Liver (tissue), 3 donors: ENCODE measurements at regions not wholly inside any gene's neighbourhood (a gene's known extent, or its start where the extent isn't known, plus 50 kb on each side); places are given as distances from the start of the nearest gene placed in this dataset.

Source experiments
- ATF3 ChIP-seq: IDR thresholded peaks from 2 replicates; pipeline ENCODE4 v1.6.1; 2016; ENCODE audit warnings: antibody characterized with exemption
- EGR1 ChIP-seq, 2 donors: IDR thresholded peaks; 2 replicates each; pipeline ENCODE4 v1.6.1; 2016 to 2018; ENCODE audit warnings: antibody characterized with exemption in 2 of 2, low read depth in 2 of 2
- GABPA ChIP-seq, 2 donors: IDR thresholded peaks in 1 of 2; conservative IDR thresholded peaks in 1 of 2; 2 replicates each; pipeline ENCODE4 v1.6.1; 2016; ENCODE audit warnings: antibody characterized with exemption in 2 of 2, mild to moderate bottlenecking in 1 of 2, moderate library complexity in 1 of 2
- HNF4G ChIP-seq: IDR thresholded peaks from 2 replicates; pipeline ENCODE4 v1.6.1; 2016; ENCODE audit warnings: antibody characterized with exemption
- MAX ChIP-seq: IDR thresholded peaks from 2 replicates; pipeline ENCODE4 v1.6.1; 2016; ENCODE audit warnings: antibody characterized with exemption
- RAD21 ChIP-seq, 2 donors: IDR thresholded peaks; 2 replicates each; pipeline ENCODE4 v1.6.1; 2016; ENCODE audit warnings: antibody characterized with exemption in 2 of 2, mild to moderate bottlenecking in 2 of 2
- RXRA ChIP-seq, 2 donors: IDR thresholded peaks; 2 replicates each; pipeline ENCODE4 v1.6.1; 2017 to 2018; ENCODE audit warnings: antibody characterized with exemption in 2 of 2, mild to moderate bottlenecking in 1 of 2
- SP1 ChIP-seq: IDR thresholded peaks from 2 replicates; pipeline ENCODE4 v1.6.1; 2018; ENCODE audit warnings: antibody characterized with exemption, mild to moderate bottlenecking
- TAF1 ChIP-seq: conservative IDR thresholded peaks from 2 replicates; pipeline ENCODE4 v1.6.1; 2016; ENCODE audit warnings: antibody characterized with exemption, mild to moderate bottlenecking
- YY1 ChIP-seq: IDR thresholded peaks from 2 replicates; pipeline ENCODE4 v1.6.1; 2016; ENCODE audit warnings: antibody characterized with exemption, mild to moderate bottlenecking
- TF ChIP-seq, protein P1 (sequence below): fragments of 150-350 bp; IDR thresholded peaks from 2 replicates; pipeline ENCODE4 v1.5.1; 2017; ENCODE audit warnings: improper control_type of control experiment, low read depth, low read length; ENCODE audit not compliant: missing input control
- TF ChIP-seq, protein P2 (sequence below): IDR thresholded peaks from 2 replicates; pipeline ENCODE4 v1.6.1; 2016; ENCODE audit warnings: antibody characterized with exemption, mild to moderate bottlenecking
- TF ChIP-seq, protein P3 (sequence below): IDR thresholded peaks from 2 replicates; pipeline ENCODE4 v1.6.1; 2016; ENCODE audit warnings: antibody characterized with exemption
- donor health status: healthy.
- donor health status: healthy.

DNA sequence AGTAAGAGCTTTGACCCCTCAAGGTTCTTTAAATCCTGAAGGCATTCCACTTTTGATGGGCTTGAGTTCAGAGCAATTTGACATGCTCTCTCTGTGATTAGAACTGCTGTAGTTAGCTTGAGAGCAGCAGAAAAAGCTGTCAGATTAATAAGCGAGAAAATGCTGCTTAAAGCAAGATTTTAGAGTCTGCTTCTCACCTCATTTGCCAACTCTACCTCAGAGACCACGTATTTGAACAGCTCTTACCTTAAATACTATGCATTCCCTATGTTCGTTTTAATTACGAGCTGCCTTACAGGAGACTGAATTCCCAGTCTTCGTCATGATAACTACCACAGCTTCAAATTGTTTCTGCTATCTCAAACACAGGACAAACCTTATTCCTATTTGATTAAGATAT is 253.4 kb downstream of the SLITRK6 start:
- TF ChIP-seq, protein P1, sequence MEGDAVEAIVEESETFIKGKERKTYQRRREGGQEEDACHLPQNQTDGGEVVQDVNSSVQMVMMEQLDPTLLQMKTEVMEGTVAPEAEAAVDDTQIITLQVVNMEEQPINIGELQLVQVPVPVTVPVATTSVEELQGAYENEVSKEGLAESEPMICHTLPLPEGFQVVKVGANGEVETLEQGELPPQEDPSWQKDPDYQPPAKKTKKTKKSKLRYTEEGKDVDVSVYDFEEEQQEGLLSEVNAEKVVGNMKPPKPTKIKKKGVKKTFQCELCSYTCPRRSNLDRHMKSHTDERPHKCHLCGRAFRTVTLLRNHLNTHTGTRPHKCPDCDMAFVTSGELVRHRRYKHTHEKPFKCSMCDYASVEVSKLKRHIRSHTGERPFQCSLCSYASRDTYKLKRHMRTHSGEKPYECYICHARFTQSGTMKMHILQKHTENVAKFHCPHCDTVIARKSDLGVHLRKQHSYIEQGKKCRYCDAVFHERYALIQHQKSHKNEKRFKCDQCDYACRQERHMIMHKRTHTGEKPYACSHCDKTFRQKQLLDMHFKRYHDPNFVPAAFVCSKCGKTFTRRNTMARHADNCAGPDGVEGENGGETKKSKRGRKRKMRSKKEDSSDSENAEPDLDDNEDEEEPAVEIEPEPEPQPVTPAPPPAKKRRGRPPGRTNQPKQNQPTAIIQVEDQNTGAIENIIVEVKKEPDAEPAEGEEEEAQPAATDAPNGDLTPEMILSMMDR, result no peak
- TF ChIP-seq TAF1 (no peak), ATF3 (no peak), RXRA (IDR thresholded peaks at IDR 0.05) (no peak), GABPA (IDR thresholded peaks at IDR 0.05 in 1 of 2, conservative IDR thresholded peaks at IDR 0.05 in 1 of 2) (no peak), MAX (no peak), EGR1 (IDR thresholded peaks at IDR 0.05; ENCODE audit: low read depth in 2 of 2) (no peak), SP1 (no peak), HNF4G (no peak), RAD21 (IDR thresholded peaks at IDR 0.05) (no peak), YY1 (no peak)
- TF ChIP-seq, protein P2, sequence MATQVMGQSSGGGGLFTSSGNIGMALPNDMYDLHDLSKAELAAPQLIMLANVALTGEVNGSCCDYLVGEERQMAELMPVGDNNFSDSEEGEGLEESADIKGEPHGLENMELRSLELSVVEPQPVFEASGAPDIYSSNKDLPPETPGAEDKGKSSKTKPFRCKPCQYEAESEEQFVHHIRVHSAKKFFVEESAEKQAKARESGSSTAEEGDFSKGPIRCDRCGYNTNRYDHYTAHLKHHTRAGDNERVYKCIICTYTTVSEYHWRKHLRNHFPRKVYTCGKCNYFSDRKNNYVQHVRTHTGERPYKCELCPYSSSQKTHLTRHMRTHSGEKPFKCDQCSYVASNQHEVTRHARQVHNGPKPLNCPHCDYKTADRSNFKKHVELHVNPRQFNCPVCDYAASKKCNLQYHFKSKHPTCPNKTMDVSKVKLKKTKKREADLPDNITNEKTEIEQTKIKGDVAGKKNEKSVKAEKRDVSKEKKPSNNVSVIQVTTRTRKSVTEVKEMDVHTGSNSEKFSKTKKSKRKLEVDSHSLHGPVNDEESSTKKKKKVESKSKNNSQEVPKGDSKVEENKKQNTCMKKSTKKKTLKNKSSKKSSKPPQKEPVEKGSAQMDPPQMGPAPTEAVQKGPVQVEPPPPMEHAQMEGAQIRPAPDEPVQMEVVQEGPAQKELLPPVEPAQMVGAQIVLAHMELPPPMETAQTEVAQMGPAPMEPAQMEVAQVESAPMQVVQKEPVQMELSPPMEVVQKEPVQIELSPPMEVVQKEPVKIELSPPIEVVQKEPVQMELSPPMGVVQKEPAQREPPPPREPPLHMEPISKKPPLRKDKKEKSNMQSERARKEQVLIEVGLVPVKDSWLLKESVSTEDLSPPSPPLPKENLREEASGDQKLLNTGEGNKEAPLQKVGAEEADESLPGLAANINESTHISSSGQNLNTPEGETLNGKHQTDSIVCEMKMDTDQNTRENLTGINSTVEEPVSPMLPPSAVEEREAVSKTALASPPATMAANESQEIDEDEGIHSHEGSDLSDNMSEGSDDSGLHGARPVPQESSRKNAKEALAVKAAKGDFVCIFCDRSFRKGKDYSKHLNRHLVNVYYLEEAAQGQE, result no peak
- TF ChIP-seq, protein P3, sequence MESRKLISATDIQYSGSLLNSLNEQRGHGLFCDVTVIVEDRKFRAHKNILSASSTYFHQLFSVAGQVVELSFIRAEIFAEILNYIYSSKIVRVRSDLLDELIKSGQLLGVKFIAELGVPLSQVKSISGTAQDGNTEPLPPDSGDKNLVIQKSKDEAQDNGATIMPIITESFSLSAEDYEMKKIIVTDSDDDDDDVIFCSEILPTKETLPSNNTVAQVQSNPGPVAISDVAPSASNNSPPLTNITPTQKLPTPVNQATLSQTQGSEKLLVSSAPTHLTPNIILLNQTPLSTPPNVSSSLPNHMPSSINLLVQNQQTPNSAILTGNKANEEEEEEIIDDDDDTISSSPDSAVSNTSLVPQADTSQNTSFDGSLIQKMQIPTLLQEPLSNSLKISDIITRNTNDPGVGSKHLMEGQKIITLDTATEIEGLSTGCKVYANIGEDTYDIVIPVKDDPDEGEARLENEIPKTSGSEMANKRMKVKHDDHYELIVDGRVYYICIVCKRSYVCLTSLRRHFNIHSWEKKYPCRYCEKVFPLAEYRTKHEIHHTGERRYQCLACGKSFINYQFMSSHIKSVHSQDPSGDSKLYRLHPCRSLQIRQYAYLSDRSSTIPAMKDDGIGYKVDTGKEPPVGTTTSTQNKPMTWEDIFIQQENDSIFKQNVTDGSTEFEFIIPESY, result no peak
